HuH-7.5 (cell line): ENCODE measurements at regions not wholly inside any gene's neighbourhood (a gene's known extent, or its start where the extent isn't known, plus 50 kb on each side); places are given as distances from the start of the nearest gene placed in this dataset.

ENCODE experiments used
- DNase-seq: peaks from one replicate; pipeline ENCODE4 v3.0.0; 2011; ENCODE audit warnings: low spot score

DNA sequence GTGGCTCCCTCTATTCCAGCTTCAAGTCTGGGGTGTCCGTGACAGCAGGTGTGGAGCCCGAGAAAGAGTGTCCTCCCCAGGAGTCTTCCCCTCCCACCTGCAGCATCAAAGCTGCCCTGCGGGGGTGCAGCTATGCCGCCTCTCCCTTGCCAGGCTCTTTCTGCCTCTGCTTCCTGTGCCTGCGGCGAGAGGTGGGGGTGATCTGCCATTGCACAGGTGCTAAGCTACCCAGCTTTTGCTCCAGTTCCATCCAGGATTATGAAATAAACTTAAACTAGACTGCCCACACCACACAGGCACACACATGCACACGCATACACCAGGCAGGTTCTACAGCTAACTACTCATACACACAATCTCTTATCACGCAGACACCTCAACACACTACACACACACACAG is 104.7 kb upstream of the CLDN10 start:
- no peak for DNase-seq

DNA sequence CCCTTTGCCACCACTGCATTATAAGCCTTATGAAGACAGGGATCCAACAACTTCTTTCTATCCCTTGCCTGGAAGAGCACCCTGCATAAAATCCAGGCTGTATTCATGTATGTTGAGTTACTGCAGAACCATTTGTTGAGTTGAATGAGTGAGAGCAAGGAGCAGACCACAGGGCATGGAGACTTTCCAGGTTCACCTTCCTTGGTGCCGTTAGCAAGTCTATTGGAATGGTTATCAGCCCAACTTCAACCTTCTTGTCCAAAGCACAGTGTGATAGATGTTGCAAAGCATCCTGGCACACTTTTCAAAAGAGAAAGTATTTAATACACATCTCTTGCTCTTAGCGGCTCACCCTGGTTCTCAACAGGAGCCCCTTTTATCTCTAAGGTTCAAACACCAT is 100.9 kb upstream of the CLDN10 start:
- no peak for DNase-seq

DNA sequence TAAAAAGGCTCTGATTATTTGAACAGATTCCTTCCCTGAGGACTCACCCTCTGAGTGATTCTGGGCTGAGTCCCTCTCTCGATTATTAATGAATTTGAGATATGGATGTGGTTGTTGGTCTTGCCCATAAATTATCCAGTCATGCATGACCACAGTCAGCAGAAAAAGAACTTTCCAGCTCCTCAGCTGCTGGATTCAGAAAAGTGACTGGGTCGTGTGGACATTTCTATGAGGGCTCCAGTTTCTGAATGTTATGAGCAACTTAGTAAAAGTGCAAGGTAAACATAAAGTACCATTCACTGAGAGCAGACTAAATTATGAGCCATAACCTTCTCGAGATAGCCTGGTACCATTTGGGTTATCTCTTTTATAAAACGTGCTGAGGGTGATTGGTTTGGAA is 100.1 kb upstream of the CLDN10 start:
- no peak for DNase-seq

DNA sequence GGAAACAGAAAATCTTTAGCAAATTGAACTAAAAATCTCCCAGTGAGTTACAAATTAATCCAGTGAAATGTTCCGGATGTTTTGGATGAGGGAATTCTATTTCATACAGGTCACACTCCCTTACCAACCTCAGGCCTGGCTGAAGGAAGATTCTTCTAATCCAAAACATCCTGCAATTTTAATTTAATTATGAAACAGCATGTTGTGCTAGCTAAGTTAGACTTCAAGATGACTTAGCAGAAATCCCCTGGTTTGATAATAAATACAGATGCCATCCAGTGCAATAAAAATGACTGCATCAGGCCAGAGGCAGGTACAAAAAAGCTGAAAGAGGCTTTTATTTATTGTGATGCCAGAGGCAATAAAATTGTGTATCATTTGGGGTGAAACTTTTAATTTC is 96.7 kb upstream of the CLDN10 start:
- no peak for DNase-seq

DNA sequence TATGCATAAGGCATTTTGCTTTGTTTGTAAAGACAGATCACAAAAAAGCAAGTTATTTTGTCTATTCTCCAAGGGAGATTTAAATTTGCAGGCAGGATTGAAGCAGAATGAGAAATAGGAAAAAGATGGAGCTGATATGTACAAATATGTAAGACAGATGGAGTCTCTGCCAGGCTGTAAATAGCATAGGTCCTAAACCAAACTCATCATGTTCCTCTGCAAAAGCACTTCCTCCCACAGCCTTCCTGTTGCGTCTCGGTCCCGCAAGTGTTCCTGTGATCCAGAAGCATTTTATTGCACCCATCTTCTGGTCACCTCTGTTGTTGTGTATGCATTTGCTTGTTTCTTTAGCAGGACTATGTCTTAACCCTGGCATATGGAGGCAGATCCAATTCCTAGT is 95.7 kb upstream of the CLDN10 start:
- no peak for DNase-seq

DNA sequence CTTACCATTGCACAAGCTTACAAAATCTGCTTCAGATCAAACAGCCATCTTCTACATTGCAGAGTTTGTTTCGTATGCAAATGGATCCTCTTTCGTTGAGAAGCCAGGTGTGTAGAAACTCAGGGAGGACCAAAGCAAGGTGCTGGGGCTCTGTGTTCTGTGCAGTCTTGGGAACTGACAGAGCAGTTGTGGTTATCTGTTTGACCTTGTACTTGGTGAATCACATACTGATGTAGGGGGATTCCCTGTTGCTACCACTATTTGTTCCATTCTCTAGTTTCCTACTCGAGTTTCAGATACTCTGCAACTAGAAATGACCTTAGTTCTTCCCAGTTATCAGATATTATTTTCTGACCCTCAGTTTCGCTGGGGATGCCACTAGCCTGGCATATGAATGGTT is 95.2 kb upstream of the CLDN10 start:
- DNase-seq, result no peak

DNA sequence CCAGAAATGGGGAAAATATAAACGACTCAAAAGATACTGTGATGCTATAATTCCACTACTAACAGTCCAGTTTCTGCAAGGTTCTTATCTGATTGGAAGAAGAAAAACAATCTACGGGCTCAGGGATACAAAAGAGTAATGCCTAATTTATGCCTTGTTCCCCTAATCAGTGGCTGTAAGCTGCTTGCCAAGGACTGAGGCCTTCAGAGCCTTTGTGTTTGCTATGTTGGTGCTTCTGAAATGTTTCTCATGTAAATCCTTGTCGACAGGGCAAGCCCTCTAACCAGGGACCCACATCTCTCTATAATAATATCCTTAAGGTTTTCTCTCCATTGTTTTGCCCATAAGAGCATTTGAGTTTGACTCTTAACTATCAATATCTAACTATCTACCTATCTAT is 89.7 kb upstream of the CLDN10 start:
- no peak for DNase-seq

DNA sequence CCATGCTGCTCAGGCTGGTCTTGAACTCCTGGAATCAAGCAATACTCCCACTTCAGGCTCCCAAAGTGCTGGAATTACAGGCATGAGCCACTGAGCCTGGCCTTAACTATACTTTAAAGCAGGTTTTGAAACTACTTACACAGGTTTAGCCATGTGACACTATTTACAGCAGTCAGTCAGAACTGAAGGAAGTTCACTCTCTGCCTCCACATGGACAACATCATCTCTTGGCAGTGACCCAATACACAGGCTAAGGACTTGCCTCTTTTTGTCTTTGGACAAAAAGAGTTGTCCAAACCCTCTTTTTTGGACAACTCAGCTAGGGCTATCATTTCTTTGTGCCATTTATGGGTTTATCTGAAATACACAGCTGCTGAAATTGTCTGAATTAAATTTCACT is 89.0 kb upstream of the CLDN10 start:
- no peak for DNase-seq

DNA sequence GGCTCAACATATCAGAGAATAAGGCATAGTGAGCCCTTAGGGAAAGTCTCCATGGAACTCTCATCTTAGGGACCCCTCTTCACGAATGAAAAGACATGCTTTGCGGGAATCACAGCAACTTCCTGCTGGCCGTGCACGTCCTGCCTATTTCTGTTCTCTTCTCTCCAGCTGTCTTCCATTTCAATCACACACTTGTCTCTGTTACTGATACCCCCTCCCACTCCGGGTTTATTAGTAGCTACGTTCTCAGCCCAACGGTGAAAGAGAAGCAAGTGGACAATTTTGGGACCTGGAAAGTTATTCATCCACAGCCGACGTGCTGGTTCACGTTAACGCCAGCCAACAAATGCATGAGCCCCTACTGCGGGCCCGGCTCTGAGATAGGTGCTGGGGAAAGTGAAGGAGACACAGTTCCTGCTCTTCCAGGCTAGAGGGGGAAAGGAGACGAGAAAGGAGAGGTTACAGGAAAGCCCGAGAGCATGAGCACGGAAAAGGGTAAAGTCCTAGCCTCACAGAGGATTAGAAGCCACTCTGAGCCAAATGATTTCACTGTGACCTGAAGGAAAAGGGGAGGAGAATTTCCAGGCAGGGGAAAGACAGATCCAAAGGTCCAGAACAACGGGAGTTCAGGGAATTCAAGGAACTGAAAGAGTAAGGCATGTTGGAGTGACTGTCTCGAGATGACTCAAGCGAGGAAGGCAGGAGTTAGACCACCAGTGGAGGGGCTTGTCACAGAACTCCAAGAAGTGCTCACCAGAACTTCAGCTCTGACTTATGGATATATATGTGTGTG is 81.8 kb upstream of the CLDN10 start:
- no peak for DNase-seq

DNA sequence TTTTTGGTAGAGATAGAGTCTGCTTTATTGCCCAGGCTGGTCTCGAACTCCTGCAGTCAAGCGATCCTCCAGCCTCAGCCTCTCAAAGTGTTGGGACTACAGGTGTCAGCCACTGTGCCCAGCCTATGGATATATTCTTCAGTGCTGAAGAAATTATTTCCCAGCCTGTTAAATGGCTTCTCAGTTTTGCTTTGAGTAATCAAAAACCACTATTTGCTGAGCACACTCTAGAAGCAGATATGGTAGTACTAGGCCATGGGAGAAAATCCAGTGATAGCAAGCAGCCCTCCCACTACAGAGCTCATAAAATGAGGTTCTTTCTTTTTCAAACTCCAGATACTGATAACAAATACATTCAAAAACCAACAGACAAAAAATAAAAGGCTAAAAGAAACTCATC is 80.6 kb upstream of the CLDN10 start:
- DNase-seq, result no peak

DNA sequence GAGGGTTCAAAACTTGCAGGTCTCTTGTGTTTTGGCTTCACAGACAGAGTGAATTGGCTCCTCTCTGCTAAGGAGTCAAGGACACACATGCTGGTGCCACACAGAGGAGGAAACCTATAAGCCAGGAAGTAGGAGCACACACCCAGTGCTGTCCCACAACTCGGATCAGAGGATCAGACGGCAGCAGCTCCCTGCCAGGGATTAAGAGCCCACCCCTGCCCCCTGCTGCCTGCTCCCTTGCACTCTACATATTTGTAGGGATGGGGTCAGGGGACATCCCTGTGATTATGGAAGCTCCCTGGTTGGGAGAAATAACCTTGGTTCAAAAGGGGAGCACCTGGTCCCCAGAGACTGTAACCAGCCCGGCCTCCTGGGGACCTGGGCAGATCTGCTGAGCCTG is 77.5 kb upstream of the CLDN10 start:
- no peak for DNase-seq

DNA sequence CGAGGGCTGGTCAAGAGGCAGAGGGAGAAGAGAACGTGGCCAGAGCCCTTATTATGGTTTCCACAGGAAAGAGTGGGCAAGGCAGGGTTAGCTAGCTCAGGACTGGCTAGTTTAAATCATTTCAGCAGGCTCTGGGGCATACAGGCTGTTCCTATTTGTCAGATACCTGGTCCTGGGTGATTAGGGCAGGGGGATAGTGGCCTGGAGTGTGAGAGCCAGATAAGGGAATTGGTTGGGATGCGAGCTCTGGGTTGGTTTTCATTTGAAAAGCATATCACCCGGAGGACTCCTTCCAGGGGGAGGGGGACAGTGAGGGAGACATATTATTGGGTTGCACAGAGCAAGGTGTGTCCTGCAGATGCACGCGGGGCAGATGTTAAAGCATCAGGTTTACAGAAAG is 75.3 kb upstream of the CLDN10 start:
- DNase-seq, result no peak

DNA sequence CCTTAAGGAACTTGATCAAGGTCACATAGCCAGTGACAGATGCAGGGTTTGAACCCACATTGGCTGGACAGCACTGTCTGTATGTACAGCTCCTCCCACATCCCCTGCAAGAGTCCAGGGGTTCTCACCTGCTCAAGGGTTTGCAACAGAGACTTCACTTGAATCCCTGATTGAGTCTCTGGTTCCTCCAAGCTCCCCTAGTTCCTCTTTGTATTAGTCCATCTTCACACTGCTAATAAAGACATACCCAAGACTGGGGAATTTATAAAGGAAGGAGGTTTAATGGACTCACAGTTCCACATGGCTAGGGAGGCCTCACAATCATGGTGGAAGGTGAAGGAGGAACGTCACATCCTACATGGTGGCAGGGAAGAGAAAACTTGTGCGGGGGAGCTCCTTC is 72.8 kb upstream of the CLDN10 start:
- no peak for DNase-seq

DNA sequence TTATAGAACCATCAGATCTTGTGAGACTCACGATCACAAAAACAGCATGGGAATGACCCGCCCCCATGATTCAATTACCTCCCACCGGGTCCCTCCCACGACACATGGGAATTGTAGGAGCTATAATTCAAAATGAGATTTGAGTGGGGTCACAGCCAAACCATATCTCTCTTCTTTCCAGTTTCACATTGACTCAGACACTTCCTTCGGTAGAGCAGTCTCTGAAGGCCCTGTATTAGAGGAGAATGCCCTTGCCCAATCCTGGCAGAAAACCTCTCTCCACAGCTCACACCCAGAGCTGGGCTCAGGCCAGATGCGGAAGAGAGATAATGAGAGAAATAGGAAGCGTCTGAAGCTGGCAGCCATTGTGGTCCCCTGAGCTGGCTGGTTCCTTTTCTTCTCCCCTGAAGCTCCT is 72.4 kb upstream of the CLDN10 start:
- DNase-seq, result no peak

DNA sequence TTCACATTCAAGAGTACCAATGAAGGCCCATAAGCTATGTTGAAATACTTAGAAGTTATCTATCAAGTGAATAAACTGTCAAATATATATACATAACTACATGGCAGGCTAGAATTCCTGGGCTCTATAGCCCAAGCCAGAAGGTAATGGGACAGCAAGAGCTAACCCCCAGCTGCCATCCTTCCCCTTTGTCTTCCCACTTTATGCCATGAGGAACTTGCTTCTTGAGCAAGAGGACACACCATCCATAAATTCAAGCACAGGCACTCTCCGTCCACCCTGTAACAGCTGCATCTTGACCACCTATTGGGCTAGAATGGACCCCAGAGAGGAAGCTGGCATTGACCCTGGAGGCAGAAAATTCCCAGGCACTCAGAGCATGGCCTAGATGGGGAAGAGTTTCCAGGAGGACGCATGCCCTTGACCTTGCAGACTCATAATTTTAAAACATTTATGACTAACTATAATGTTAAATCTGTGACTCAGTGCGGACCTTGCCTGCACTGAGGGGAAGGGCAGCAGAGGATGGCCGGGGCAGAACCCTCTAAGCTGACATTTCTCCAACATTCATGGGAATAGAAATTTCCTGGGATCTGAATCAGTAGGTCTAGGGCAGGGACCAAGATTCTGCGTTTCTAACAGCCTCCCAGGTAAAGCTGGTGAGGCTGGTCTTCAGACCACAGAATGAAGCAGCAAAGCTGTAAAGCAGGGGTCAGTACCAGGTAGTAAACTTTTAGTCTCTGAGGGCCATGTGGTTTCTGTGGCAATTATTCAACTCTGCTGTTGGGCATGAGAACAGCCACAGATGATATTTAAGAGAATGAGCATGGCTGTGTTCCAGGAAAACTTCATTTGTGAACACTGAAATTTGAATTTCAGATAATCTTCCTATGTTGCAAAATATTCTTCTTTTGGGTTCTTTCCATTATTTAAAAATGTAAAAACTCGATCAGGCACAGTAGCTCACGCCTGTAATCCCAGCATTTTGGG is 71.4 kb upstream of the CLDN10 start:
- DNase-seq, result no peak

DNA sequence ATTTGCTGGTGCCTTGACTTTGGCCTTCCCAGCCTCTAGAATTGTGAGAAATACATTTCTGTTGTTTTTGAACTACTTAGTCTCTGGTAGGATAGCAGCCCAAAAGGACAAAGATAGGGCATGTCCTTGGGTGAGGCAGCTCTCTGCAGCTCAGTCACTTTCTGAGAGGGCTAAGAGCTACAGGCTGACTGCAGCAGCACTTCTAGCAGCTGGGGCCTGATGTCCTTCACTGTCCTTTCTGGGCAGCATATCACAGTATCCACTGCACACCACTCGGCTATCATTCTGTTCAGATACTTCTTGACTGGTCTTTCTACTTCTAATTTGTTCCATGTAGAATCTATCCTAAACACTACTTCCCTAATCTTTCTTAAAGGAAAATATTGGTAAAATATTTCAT is 68.5 kb upstream of the CLDN10 start:
- DNase-seq, result no peak

DNA sequence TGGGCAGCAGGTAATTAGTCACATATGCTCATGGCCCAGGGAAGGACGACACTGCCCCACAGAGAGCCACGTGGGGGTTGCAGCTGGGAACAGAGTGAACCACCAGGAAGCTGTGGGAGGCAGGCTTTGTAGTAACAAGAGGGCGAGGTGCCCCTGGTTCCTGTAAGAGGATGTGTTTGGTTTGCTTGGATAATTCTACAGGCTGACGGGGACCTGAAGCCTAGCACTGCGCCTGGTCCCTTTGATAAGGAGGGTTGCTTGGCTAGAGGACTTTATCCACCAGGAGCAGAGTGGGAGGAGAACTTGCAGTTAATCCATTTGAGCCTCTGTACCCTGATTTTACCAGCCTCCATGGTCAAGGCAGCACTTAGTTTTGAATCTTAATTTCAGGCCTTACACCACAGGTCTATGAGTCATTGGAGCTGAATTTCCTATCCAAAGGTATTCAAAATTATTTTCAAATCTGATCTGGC is 67.4 kb upstream of the CLDN10 start:
- DNase-seq, result no peak

DNA sequence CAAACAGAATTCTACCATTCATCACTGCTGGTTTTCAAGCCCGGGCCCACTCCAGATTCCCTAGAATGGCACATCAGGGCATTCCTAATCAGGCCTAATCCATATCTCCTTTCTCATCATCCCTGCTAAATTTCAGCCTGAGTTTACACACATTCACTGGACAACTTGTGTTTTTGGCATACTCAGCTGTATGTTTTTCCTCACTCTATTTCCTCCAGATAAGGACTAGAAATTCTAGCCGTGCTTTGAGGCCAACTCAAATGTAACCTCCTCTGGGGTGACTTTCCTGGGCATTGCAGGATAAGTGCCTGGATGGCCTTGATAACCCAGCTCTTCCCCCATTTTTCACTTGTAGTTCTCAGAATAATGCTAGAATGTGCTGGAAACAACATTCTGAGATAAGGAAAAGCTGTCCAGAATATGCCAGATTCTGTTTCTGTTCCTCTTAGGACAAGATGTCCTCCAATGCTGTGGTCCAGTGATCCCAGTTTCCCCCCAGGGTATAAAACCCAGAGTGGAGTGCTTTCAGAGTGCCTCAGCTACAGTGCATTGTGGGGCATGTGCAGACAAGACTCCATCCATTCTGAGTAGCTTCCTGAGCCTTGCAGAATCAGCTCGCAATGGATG is 66.9 kb upstream of the CLDN10 start:
- DNase-seq, result no peak

DNA sequence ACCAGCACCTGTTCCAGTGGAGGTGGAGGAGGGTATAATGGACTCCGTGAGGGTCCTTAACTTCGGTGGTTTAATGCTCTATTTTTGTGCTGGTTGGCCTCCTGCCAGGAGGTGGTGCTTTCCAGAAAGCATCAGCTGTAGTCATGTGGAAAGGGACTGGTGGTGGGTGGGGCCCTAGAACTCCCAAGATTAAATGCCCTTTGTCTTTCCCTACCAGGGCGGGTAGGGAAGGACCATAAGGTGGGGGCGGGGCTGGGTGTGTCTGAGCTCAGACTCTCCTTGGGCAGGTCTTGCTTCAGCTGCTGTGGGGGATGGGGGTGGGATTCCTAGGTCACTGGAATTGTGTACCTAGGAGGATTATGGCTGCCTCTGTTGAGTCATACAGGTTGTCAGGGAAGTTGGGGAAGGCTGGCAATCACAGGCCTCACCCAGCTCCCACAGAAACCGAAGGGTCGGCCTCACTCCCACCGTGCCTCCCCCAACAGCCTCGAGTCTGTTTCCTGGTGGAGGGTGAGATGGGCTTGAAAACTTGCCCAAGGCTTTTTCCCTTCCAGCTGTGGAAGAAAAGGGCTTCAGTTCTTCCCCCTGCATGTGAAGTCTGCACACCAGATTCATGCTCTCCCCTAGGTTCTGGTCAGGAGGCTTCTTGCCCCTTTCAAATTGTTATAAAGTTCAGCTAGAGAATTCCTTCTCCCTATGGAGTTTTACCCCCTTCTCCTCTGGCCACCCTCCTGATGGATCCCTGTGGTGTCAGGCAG is 60.3 kb upstream of the CLDN10 start:
- no peak for DNase-seq

DNA sequence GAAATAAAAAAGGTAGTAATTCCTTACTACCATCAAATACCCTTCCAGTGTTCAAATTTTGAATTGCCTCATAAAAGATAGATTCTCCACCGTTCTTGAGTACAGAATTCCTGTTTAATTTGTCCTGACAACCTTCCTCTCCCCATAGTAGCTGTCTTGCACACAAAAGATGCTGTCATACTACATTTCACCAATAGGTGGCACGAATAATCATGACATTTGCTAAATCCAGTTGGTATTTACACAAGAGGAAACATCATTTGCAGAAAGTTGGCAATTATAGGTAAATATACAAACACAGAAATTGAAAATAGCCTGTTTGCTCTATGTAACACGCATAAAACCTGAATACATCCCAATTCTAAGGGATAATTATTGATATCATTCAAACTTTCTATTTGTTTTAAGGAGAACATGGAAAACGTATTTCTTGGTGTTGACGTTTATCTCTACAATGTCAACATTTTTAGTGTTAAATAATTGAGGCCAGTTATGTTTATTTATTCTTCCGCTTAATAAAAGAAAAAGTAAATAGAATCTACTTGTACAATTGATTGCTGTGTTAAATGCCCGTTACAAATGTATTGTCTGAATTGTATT is 58.3 kb upstream of the CLDN10 start:
- no peak for DNase-seq

DNA sequence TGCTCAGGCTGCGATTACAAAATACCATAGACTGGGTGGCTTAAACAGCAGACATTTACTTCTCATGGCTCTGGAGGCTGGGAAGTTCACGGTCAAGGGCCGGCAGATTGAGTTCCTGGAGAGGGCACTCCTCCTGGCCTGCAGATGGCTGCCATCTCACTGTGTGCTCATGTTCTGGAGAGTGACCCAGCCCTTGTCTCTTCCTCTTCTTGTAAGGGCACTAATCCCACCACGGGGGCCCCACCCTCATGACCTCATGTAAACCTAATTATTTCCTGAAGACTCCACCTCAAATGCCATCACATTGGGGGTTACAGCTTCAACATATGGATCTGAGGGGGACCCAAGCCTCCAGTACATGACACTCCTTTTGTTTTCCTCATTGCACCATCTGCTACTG is 56.0 kb upstream of the CLDN10 start:
- no peak for DNase-seq

DNA sequence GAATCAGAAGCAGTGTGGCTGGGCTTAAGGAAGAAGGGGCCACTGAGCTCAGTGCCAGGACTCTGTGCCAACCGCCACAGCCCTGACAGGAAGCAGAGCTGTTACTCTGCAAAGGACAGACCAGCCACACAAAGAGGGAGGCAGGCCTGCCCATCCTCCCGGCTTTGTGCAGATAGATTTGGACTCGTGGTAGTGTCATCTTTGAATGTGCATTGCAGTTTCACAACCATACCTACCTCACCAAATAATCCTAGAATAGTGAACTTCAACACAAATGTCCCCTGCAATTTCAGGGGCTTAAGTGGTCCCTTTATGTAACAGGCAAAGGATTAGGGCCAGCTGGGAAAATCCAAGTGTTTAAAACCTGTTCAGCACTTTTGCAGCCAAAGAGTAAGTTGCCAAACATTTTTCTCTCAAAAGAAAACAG is 55.1 kb upstream of the CLDN10 start:
- no peak for DNase-seq
